ENCODE measurements at regions not wholly inside any gene's neighbourhood (a gene's known extent, or its start where the extent isn't known, plus 50 kb on each side); places are given as distances from the start of the nearest gene placed in this dataset.

- no peak overlapping the region for H3K27ac ChIP-seq
- no peaks in the 10 kb centered on the region for H3K9me3 ChIP-seq
- no peak for DNase-seq (ENCODE audit: low read depth in 1 of 2, low spot score in 1 of 2)
- no peak for FAIRE-seq
- no peak overlapping the region for H3K4me2 ChIP-seq
- ChIA-PET CTCF (interaction anchor here (0.5 to 0.6 kb wide), 3 partner anchors 98 to 1179 kb away, joined by 3 to 4 read pairs (median 3); no protein-coding TSS in a partner anchor), POLR2A (no interaction called here)
- H3K4me1 ChIP-seq = no peaks in the 10 kb centered on the region
- ATAC-seq = no peak
- WGBS (ENCODE audit: missing lambda C conversion rate) = 80% methylated on average over 6 of the region's 6 CpGs
- no peak overlapping the region for H3K4me3 ChIP-seq
- TF ChIP-seq HDAC2 (IDR thresholded peaks at IDR 0.05) = no peak
- no peak for TF ChIP-seq KDM5A (IDR thresholded peaks at IDR 0.05)
- TF ChIP-seq POLR2A (IDR thresholded peaks at IDR 0.05; ENCODE audit: low read length) = no peak
- no peak for TF ChIP-seq FOXS1 (CRISPR knock-in tag; IDR thresholded peaks at IDR 0.05)
- no peak for TF ChIP-seq CBX2 (IDR thresholded peaks at IDR 0.05; ENCODE audit: borderline replicate concordance, low read depth)
- TF ChIP-seq EHF (CRISPR knock-in tag; IDR thresholded peaks at IDR 0.05) = no peak
- TF ChIP-seq E2F6 (IDR thresholded peaks at IDR 0.05; ENCODE audit: borderline replicate concordance, low read depth) = no peak
- TF ChIP-seq GATA3 (IDR thresholded peaks at IDR 0.05; ENCODE audit: borderline replicate concordance) = no peak
- no peak for TF ChIP-seq MAZ (IDR thresholded peaks at IDR 0.05; ENCODE audit: borderline replicate concordance, low read depth, low read length)
- no peak for TF ChIP-seq NPAS2 (CRISPR knock-in tag; IDR thresholded peaks at IDR 0.05; ENCODE audit: borderline replicate concordance)
- TF ChIP-seq RCOR1 (IDR thresholded peaks at IDR 0.05; ENCODE audit: low read depth, low read length) = no peak
- TF ChIP-seq CTCF (IDR thresholded peaks at IDR 0.05) = no peak
- TF ChIP-seq BHLHE40 (IDR thresholded peaks at IDR 0.05; ENCODE audit: low read depth, low read length) = no peak
- TF ChIP-seq CEBPB (IDR thresholded peaks at IDR 0.05) = no peak
- TF ChIP-seq MYC (IDR thresholded peaks at IDR 0.05; ENCODE audit: borderline replicate concordance, low read length) = no peak
- no peak for TF ChIP-seq RFX5 (IDR thresholded peaks at IDR 0.05)
- no peak for TF ChIP-seq PHF8 (IDR thresholded peaks at IDR 0.05; ENCODE audit: borderline replicate concordance, low read depth)
- TF ChIP-seq RARB (CRISPR knock-in tag; IDR thresholded peaks at IDR 0.05) = no peak
- no peak for TF ChIP-seq SMC3 (IDR thresholded peaks at IDR 0.05)
- TF ChIP-seq ESRRA (IDR thresholded peaks at IDR 0.05; ENCODE audit: borderline replicate concordance, low read length) = no peak
Measured at GRCh38 chr2:203600286-203600685, 65.2 kb upstream of the RAPH1 start.

- no peaks in the 10 kb centered on the region for H3K9me3 ChIP-seq
- ATAC-seq (no peak), FAIRE-seq (no peak), DNase-seq (ENCODE audit: low read depth in 1 of 2, low spot score in 1 of 2) (no peak)
- CTCF ChIA-PET = interaction anchor here (1.1 kb wide), 1 partner anchor 12 kb away, joined by 3 read pairs; no protein-coding TSS in a partner anchor
- no peak overlapping the region for H3K27ac ChIP-seq
- H3K4me3 ChIP-seq = no peak overlapping the region
- H3K4me2 ChIP-seq = no peak overlapping the region
- POLR2A ChIA-PET = interaction anchor here (0.6 kb wide), 1 partner anchor 1230 kb away, joined by 3 read pairs; no protein-coding TSS in a partner anchor
- 84% methylated on average over 10 of the region's 10 CpGs for WGBS (ENCODE audit: missing lambda C conversion rate)
- no peaks in the 10 kb centered on the region for H3K4me1 ChIP-seq
- no peak for TF ChIP-seq POLR2AphosphoS2 (conservative IDR thresholded peaks at IDR 0.05; ENCODE audit: low read length)
- TF ChIP-seq PBX3 (IDR thresholded peaks at IDR 0.05) = no peak
- no peak for TF ChIP-seq EHMT2 (IDR thresholded peaks at IDR 0.05; ENCODE audit: low read depth)
- no peak for TF ChIP-seq NPAS2 (CRISPR knock-in tag; IDR thresholded peaks at IDR 0.05; ENCODE audit: borderline replicate concordance)
- no peak for TF ChIP-seq MAX (IDR thresholded peaks at IDR 0.05)
- no peak for TF ChIP-seq CBX2 (IDR thresholded peaks at IDR 0.05; ENCODE audit: borderline replicate concordance, low read depth)
- no peak for TF ChIP-seq USF2 (IDR thresholded peaks at IDR 0.05)
Measured at GRCh38 chr2:203603456-203604389, 68.6 kb upstream of the RAPH1 start.

Measured in A549 (cell line).